GM12873 (cell line): ENCODE measurements at regions not wholly inside any gene's neighbourhood (a gene's known extent, or its start where the extent isn't known, plus 50 kb on each side); places are given as distances from the start of the nearest gene placed in this dataset.
A peak's percentile ranks its signal among the peaks of the same experiment; 100 is the strongest.

Experiments
- TF ChIP-seq, protein P1 (sequence below): IDR thresholded peaks from 2 replicates; pipeline ENCODE4 v1.5.1; 2012; ENCODE audit warnings: low read depth, mild to moderate bottlenecking, moderate library complexity, low read length, control low read depth; ENCODE audit not compliant: insufficient read depth; ENCODE audit errors: missing control alignments

DNA sequence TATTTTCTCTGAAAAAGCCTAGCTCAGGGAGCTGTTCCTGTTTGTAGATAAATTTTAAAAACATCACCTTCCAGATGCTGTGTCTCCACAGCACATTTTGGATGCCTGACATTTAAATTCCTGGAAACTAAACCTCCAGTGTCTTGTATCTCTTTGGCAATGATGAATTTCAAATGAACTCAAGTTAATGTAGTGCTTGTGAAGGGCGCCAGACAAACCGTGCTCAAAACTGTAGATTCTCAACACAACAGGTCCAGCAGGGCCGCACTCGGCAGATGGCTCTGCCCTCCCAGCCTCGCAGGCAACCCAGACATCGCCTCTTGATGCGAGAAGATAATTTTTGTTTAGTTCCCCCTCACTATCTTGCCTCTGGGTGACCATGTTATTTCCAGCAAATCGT, 432.9 kb downstream of the VRK1 start:
- TF ChIP-seq, protein P1, sequence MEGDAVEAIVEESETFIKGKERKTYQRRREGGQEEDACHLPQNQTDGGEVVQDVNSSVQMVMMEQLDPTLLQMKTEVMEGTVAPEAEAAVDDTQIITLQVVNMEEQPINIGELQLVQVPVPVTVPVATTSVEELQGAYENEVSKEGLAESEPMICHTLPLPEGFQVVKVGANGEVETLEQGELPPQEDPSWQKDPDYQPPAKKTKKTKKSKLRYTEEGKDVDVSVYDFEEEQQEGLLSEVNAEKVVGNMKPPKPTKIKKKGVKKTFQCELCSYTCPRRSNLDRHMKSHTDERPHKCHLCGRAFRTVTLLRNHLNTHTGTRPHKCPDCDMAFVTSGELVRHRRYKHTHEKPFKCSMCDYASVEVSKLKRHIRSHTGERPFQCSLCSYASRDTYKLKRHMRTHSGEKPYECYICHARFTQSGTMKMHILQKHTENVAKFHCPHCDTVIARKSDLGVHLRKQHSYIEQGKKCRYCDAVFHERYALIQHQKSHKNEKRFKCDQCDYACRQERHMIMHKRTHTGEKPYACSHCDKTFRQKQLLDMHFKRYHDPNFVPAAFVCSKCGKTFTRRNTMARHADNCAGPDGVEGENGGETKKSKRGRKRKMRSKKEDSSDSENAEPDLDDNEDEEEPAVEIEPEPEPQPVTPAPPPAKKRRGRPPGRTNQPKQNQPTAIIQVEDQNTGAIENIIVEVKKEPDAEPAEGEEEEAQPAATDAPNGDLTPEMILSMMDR = no peak

DNA sequence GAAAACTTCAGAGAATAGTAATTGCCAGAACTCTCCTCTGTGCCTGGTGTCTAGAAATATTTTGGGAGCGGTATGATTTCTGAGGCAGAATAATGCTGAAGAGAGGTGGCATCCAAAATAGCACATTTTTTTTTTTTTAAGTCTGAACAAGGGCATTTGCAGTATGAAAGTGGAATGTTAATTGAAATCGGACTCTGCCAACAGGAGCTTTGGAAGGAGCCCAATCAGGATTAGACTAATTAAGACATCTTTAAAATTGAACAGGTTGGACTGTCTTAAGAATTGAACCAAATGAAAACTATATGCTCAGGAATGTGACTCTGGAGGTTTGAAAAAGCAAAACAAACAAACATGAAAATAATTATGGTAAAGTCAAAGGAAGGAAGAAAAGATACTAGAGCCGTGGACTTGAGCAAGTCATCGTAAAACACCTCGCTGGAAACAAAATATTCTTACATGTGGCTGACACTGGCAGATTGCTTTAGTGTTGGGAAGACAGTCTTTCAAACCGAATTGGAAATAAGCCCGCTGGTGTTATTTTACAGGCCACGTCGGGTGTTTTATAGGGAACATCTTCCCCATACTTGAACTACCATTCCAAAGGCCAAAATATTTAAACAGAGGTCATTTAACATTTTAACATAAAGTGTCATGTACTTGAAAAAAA, 436.3 kb downstream of the VRK1 start:
- TF ChIP-seq, protein P1 = no peak

DNA sequence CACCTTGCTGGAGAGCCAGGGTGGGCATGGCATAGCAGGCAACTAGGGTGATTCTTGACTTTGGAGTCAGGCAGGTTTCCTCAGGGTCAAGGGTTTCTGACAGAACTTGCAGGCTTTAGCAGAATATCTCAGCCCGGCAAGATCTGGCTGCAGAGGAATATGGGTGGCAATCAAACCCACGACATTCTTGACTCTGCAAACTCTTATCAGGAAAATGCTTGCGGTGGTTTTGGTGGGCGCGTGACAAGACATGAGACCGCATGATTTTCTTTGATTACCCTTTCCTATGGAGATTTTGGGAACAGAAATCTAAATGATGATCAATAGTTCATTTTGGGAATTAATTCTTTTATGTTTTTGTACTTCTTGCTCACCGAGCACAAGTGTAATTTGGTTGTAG, 449.5 kb downstream of the VRK1 start:
- TF ChIP-seq, protein P1 = no peak

DNA sequence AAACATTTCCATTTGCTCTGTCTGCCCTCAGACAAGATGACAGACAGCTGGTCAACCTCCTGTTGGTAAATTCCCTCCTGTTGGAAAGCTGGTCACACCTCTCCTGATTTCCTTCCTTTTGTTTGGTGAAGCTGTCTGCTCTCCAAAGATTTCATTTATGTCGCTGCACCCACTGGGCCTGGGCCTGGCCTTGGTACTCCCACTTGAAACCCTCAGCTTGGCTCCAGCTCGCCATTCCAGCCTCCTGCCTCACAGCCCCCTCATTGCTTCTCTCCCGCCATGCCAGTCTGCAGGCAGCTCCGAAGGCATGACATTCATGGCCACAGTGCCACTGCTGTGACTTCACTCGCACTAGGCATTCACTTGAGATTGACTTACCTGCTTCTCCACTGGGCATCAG, 451.8 kb downstream of the VRK1 start:
- TF ChIP-seq, protein P1 = no peak

DNA sequence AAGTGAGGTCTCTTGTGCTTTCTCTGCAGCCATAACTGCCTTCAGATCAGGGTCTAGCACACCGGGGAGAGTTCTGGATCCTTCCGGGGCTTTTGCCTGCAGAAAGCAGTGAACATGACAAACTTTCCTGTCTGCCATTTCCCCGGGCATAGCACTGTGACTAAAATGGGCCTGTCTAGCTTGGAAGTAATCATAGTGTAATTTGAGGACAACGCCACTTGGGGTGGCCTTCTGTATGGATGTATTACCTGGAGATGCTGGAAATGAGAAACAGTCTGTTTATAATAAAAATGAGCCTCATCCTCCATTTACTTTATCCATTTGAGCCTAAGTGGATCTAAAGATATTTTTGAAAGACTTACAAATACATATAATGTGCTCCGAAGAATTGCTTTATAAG, 453.7 kb downstream of the VRK1 start:
- TF ChIP-seq, protein P1 = peak; percentile 2

DNA sequence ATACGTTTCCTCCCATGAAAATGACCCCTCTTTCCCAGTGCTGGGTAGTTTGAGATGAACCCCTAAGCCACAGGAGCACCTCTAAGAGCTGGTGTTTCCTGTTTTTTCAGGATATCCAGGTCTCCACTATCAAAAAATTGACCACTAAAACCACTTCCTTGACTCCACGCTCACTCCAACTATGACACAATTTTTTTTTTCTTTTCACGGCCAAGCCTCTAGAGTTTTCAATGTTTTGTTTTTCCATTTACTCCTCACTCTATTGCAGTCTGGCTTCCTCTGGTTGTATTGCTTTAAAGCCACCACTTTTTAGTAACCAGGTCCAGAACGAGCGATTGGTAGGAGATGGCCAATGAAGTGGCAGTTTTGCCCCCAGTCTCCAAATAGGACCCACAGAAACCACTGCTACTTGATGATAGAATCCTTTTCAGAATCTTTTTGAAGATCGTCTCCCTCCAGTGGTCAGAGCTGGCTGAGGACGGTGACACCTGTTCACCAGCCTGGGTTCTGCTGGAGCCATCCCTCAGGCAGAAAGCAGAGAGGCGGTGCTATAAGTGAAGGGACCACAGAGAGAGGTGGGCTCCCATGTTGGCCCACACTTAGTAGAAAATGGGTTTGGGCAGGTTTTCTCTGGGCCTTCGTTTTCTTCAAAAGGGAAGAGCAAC, 454.4 kb downstream of the VRK1 start:
- TF ChIP-seq, protein P1 = peak; percentile 29

DNA sequence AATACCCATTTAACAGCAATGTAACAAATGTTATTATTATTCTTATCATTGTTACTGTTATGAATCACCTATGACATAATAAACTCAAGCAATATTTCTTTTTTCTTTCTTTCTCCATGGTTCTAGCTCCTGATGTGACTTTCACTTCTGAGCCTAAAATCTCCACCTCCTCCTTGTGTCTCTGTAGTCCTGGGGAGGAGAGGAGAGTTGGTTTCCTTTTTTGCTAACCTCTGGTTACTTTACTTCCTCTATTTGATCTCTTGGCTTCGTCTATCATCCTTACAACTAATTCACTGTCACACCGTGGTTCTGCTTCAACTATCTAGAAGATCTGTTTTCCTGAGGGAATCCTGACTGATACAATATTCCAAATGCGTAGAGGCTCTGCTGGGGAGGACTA, 456.6 kb downstream of the VRK1 start:
- TF ChIP-seq, protein P1 = no peak
